Stimulated activated CD4-positive, alpha-beta T cell treated with anti-CD3 and anti-CD28 coated beads, Interleukin-15, amount 100 ng/mL, for 48 hours (primary cell): ENCODE measurements at regions not wholly inside any gene's neighbourhood (a gene's known extent, or its start where the extent isn't known, plus 50 kb on each side); places are given as distances from the start of the nearest gene placed in this dataset.

Experiments used
- DNase-seq, 2 donors: peaks; one replicate each; pipeline ENCODE4 v3.0.0-alpha.2; 2020; ENCODE audit warnings: low read depth in 2 of 2

DNA sequence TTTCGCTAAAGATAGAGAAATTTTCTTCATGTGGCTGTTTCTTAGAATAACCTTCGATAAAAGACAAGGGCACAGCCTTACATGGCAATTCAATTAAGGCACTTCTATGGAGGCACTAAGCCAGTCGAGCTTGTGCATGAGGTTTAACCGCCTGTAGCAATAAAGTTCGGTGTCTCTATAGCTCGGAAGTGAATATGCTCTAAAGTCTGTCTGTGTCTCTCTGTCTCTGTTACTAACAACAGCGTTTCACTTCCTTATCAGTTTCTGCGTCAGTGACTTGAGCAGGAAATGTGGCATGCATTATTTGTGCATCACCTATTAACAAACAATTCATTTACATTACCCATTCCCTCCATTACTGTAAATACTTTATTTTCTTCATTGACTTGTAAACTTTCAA lies 365.1 kb upstream of the NETO1 start:
- DNase-seq, result no peak

- no peak for DNase-seq
Measured at GRCh38 chr18:73220663-73221062, 352.9 kb upstream of the NETO1 start.

DNA sequence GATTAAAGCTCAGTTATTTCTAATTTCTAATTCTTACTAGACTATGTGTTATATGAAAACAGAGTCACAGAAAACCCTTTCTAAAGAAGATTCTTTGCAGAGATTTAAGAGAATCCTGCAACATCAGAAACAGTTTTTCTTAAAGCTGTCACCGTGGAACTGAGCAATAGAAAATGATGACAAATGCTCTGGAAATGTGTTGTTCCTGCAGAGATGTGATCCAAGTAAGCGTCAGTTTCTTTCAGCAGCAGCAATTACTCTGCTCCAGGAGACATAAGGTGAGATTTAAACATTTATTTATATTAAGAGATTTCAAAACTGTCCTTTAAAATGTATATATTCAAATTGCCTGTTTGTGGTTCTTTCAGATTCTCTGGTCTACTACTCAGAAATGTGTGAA lies 350.5 kb upstream of the NETO1 start:
- no peak for DNase-seq

GRCh38 chr18:73214970-73215369 lies 347.2 kb upstream of the NETO1 start:
- DNase-seq, result no peak

DNA sequence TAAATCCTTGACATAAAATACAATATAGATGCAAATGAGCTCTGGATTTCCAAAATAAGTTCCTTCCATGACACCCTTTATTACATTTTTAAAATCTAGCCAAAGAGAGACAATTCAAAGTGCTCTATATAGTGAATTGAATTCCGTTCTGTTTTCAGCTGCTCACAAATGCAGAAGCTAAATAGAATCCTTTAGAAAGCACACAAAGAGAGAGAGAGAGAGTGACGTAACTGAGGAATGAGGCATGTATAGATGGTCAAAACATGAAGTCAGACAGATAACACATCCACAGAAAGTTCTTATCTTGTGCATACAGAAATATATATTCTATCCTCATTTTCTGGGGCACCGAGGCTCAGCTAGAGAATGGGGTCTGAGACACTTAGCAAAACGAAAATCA lies 344.7 kb upstream of the NETO1 start:
- DNase-seq, result no peak

DNA sequence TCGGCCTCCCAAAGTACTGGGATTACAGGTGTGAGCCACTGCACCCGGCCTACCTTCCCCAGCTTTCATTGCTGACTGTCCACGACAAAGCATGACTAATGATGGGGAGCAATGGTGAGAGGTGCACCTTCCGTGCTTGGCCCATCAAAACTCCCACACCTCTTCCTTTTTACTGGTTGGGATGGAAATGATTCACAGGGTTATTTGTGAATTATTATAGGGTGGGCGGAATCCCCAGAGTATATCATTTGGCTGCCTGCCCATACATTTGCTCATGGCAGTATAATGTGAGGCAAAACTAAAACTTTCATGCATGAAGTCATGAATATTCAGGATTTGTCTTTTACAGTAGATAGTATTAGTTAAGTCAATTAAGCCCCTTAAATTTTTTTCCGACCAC lies 334.2 kb upstream of the NETO1 start:
- DNase-seq, result no peak

DNA sequence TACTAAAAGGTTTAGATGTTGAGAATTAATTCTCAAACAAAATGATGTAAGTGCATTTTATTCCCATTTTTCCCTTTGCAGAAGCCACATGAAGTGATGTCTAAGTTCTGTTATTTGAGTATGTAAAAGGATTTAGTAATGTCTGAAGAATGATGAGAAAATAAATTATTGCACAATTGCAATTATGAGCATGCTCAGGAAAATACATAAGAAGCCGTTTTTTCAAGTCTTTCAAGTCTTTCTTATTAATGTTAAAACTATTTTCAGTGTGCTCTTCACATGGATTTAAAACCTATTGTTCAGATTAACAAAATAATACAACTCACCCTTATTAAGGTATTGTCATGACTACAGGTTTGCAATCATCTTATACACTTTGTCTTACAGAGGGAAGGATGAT lies 331.4 kb upstream of the NETO1 start:
- no peak for DNase-seq

DNA sequence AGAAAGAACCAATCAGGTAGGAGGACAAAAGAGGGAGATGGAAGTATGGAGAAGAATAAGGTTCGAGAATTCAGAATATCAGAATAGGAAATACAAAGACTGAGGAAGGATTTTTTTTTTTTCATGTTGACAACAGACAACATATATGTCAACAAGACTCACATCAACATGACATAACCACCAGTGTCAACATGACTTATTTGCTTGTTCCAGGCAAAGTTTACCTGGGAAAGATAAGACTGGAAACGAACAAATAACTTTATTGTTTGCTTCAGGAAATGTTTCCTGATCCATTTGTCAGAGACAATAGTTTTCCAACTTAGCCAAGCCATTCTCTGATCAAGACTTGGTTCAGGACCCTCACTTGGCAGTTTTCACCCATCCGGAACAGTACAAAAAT lies 321.9 kb upstream of the NETO1 start:
- DNase-seq, result no peak

DNA sequence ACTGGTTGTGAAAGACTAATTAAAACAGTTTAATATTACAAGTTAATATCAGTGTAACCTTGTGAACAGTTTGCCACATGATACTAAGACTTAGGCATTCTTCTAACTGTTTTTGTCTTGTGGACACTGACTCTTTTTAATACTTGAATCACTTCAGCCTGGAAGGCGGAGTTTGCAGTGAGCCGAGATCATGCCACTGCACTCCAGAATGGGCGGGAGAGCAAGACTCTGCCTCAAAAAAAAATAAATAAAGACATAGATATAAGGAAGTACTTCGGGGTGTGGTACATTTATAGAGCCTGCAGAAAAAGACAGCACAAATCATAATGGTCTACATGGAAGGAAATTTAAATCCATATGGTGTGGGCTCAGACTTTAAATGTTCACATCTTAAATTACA lies 300.4 kb upstream of the NETO1 start:
- no peak for DNase-seq

DNA sequence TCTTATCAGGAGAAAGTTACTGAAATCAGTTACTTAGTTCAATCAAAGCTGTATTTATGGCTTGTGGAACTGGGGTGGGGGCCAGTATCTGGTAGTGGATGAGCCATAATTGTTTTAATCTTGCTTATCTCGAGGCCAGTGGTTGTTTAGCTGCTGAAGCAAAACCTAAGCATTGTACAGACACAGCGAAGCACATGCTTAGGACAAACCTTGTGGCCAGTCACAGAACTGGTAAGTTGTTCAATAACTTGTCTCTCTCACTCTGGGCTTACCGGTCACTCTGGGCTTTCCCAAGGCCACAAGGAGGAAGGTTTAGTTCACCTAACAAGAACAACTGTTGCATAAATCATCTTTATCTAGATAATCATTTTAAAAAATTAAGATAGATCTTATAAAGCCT lies 296.6 kb upstream of the NETO1 start:
- no peak for DNase-seq

DNA sequence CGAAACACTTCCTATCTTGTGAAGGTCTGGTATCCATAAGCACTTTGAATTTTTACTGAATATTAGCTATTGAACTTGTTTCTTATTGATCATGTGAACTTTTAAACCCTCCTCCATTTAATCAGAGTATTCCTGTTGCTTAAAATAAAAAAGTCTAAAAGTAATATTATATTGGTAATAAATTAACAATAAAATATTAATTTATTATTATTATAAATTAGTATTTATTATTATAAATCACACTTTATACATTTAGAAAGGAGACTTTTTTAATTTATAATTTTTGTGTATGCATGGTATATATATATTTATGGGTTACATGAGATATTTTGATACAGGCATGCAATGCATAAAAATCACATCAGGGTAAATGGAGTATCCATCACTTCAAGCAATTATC lies 295.4 kb upstream of the NETO1 start:
- DNase-seq, result no peak

GRCh38 chr18:73156117-73156516 lies 288.3 kb upstream of the NETO1 start:
- no peak for DNase-seq

DNA sequence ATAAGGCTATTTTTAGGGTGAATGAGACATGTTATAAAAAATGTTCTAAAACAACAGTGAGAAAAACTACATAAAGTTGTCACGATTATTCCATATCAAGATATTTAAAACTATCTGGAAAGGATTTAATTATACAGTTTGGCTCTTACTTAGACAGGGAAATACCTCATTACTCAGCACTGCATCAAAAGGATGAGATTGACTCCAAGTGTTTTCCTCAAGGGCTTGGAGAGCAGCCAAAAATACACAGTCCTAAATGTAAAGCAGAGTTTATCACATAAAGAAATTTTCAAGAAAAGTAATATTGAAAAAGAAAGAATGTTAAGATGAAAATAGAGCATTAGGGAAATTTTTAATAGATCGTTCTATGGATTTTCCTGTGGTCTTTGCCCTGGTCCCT lies 285.5 kb upstream of the NETO1 start:
- no peak for DNase-seq

- DNase-seq, result no peak
Measured at GRCh38 chr18:73151086-73151485, 283.3 kb upstream of the NETO1 start.

DNA sequence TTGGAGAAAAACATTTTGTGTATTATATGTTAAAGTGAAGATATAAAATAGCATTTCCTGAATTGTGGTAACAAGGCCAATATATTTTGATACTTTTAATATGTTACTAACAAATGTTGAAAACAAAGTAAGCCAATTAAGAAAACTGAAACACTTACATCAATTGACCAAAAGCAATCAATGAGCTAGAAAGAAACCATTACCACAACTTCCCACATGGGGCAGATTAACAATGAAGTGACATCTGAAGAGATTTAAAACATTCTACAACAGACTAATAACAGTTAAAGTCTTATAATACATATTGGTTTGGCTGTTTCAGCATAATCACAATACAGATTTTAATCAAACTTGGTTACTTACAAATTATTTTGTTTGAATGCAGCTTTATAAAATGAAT lies 282.4 kb upstream of the NETO1 start:
- DNase-seq, result no peak

DNA sequence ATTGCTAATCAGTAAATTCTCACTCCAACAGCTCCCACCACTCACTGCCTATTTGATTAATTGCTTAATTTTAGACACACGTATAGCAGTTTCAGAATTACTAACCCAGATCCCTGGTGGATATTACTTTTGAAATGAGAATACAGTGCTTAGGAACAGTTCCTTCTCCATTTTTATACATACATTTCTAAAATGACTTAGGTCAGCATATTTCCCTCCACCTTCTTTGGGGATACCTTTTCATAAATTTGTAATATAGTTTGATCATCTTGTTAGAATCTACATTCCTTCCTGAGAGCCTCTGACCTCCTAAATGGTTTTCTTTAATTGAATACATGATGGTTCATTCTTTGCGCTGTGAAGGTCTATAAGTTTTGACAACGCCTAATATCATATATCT lies 279.8 kb upstream of the NETO1 start:
- no peak for DNase-seq

DNA sequence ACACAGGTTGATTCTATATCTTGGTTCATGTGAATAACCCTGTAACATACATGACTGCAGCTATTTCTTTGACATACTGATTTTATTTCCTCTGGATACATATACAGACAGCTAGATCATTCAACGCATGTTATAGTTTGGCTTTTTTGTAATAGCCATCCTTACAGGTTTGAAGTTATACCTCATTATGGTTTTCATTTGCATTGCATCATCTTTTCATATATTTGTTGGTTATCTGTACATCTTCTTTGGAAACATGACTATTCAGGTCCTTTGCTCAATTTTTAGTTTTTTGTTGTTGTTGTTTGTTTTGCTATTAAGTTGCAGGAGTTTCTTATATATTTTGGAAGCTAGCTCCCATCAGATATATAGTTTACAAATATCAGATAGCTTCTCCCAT lies 276.2 kb upstream of the NETO1 start:
- DNase-seq, result no peak

DNA sequence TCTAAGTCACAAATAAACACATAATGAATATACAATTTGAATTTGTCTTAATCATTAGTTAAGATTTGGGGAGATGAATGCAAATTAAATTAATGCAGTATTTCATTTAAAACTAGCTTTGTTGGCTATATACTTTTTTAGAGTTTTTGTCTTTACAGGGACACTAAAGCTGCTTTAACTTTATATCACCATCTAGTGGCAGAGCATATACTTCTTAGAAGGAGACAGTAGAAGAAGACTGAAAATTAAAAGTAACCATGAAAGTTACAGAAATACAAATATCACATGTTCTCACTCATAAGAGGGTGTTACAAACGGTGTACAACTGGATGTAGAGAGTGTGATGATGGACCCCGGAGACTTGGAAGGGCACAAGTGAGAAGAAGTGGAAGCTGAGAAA lies 268.3 kb upstream of the NETO1 start:
- DNase-seq, result no peak

DNA sequence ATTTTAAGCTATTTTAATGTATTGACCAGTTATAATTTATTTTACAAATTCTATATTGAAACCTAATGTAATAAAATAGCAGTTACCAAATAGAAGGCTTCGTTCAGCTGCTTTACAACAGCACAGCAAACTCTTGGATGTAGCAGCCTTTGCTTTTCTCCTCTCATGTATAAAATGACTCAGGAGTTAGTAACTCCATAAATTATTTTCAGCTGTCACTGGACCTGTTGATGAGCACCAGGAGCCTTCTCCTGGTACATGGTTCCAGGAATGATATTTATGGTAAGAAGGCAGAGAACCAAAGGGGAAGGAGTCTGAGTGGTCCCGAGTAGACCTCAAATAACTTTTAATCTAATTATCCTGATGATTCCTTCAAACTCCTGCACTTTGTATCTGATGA lies 256.4 kb upstream of the NETO1 start:
- no peak for DNase-seq

- no peak for DNase-seq
Measured at GRCh38 chr18:73121207-73121606, 253.4 kb upstream of the NETO1 start.

DNA sequence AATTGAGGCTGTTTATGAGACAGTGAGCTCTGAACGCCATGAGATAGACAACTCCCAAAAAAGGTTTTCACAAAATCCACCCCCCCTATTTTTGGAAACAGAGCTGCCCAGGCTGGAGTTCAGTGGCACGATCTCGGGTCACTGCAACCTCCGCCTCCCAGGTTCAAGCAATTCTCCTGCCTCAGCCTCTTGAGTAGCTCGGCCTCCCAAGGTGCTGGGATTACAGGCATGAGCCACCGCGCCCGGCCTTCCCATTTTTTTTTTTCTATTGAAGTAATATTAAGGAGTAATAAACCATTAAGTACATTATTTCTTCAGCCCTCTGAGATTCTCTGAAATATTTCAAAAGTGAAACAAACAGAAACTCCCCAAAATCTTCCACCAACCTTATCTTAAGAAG lies 252.8 kb upstream of the NETO1 start:
- no peak for DNase-seq

DNA sequence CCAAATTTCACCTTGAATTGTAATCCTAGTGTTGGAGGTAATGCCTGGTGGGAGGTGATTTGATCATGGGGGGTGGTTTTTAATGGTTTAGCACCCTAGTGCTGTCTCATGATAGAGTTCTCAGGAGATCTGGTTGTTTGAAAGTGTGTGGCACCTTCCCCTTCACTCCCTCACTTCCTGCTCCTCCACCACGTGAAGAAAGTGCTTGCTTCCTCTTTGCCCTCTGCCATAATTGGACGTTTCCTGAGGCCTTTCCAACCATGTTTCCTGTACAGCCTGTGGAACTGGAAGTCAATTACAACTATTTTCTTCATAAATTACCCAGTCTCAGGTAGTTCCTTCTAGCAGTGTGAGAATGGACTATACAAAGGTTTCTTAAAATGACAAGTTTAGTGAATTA lies 251.8 kb upstream of the NETO1 start:
- no peak for DNase-seq

DNA sequence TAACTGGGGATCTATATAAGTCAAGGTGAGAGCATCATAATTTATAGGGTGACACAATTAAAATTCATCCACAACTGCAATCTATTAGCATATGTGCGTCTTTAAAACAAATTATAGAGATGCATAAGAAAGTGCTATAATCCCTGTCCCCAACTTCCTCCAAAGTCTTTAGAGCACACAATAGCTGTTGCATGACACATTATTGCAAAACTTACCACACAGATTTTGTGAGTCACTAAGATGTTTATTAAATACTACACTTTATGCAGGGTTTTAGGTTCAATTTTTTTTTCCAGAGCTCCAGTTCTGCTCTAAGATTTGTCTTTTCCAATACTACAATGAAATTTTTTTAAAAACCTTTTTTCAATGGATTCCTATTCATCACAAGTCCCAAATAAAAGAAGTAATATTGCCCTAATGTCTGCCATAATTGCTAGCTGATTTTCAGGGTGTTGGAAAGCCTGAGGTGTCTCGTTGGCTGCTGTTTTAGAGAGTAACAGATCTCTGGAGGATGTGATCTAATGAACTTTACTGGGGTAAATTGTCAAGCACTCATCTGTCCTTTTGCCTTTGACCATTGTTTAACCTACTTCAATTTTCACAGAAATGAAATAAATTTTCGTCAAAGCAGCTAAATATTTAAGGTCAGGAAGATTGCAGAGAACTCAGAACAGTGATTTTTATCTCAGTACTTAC lies 250.5 kb upstream of the NETO1 start:
- no peak for DNase-seq

DNA sequence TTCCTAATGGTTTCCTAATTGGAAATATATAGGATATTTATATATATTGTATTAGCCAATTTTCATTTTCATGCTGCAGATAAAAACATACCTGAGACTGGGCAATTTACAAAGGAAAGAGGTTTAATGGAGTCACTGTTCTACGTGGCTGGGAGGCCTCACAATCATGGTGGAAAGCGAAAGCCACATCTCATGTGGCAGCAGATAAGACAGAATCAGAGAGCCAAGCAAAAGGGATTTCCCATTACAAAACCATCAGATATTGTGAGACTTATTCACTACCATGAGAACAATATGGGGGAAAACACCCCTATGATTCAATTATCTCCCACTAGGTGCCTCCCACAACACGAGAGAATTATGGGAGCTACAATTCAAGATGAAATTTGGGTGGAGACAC lies 242.5 kb upstream of the NETO1 start:
- no peak for DNase-seq

- DNase-seq, result no peak
Measured at GRCh38 chr18:73101977-73102376, 234.2 kb upstream of the NETO1 start.
